Parathyroid adenoma (tissue), 2 donors: ENCODE measurements at regions not wholly inside any gene's neighbourhood (a gene's known extent, or its start where the extent isn't known, plus 50 kb on each side); places are given as distances from the start of the nearest gene placed in this dataset.

Experiments
- H2AFZ ChIP-seq: fragments of 300-600 bp; sonication (generic); one replicate; pipeline ENCODE4 v1.7.0; 2017; ENCODE audit warnings: antibody characterized with exemption, mild to moderate bottlenecking
- H3K27ac ChIP-seq: fragments of 300-600 bp; sonication (generic); one replicate; pipeline ENCODE4 v1.7.0; 2017
- H3K27me3 ChIP-seq: fragments of 300-600 bp; sonication (generic); one replicate; pipeline ENCODE4 v1.7.0; 2017; ENCODE audit warnings: low read length; ENCODE audit not compliant: control insufficient read depth, insufficient read depth
- H3K36me3 ChIP-seq: fragments of 300-600 bp; sonication (generic); one replicate; pipeline ENCODE4 v1.7.0; 2017; ENCODE audit warnings: low read length; ENCODE audit not compliant: control insufficient read depth, insufficient read depth
- H3K4me1 ChIP-seq: fragments of 300-600 bp; sonication (generic); one replicate; pipeline ENCODE4 v1.7.0; 2017; ENCODE audit warnings: control low read depth
- H3K4me2 ChIP-seq: fragments of 300-600 bp; sonication (generic); one replicate; pipeline ENCODE4 v1.7.0; 2017; ENCODE audit warnings: low read length
- H3K4me3 ChIP-seq: fragments of 300-600 bp; sonication (generic); one replicate; pipeline ENCODE4 v1.7.0; 2017; ENCODE audit warnings: low read depth, low read length
- H3K79me2 ChIP-seq: fragments of 300-600 bp; sonication (generic); one replicate; pipeline ENCODE4 v1.7.0; 2017; ENCODE audit warnings: control low read depth
- H3K9ac ChIP-seq: fragments of 300-600 bp; sonication (generic); one replicate; pipeline ENCODE4 v1.7.0; 2017; ENCODE audit warnings: mild to moderate bottlenecking
- H3K9me3 ChIP-seq: fragments of 300-600 bp; sonication (generic); one replicate; pipeline ENCODE4 v1.7.0; 2017; ENCODE audit warnings: low read length; ENCODE audit not compliant: control insufficient read depth
- CTCF ChIP-seq: fragments of 300-600 bp; sonication (generic); IDR thresholded peaks from one replicate; pipeline ENCODE4 v1.7.0; 2017; ENCODE audit warnings: antibody characterized with exemption, mild to moderate bottlenecking
- donor health status: primary hyperparathyroidism.

- H3K27ac ChIP-seq: no peak overlapping the region
- H2AFZ ChIP-seq: peak overlapping the region; percentile 94
- H3K4me1 ChIP-seq: no peaks in the 10 kb centered on the region
- H3K4me2 ChIP-seq: no peak overlapping the region
- no peak for TF ChIP-seq CTCF
- no peaks in the 10 kb centered on the region for H3K79me2 ChIP-seq
- H3K9me3 ChIP-seq: no peaks in the 10 kb centered on the region
- no peak overlapping the region for H3K9ac ChIP-seq
- no peak overlapping the region for H3K4me3 ChIP-seq
- H3K36me3 ChIP-seq: no peaks in the 10 kb centered on the region
- no peaks in the 10 kb centered on the region for H3K27me3 ChIP-seq
Observed at GRCh38 chr7:18087687-18088078, 60.0 kb upstream of the PRPS1L1 start.

- H2AFZ ChIP-seq: no peak overlapping the region
- no peaks in the 10 kb centered on the region for H3K27me3 ChIP-seq
- no peak overlapping the region for H3K27ac ChIP-seq
- no peak overlapping the region for H3K4me3 ChIP-seq
- H3K36me3 ChIP-seq: no peaks in the 10 kb centered on the region
- H3K79me2 ChIP-seq: no peaks in the 10 kb centered on the region
- no peak for TF ChIP-seq CTCF
- H3K9ac ChIP-seq: no peak overlapping the region
- no peaks in the 10 kb centered on the region for H3K9me3 ChIP-seq
- no peak overlapping the region for H3K4me2 ChIP-seq
- H3K4me1 ChIP-seq: no peaks in the 10 kb centered on the region
Observed at GRCh38 chr7:18096087-18096486, 68.4 kb upstream of the PRPS1L1 start.

- Histone ChIP-seq H3K4me3 (no peak overlapping the region), H2AFZ (no peak overlapping the region), H3K27ac (no peak overlapping the region), H3K79me2 (no peaks in the 10 kb centered on the region), H3K9me3 (no peaks in the 10 kb centered on the region), H3K36me3 (no peaks in the 10 kb centered on the region), H3K4me1 (no peaks in the 10 kb centered on the region), H3K4me2 (no peak overlapping the region), H3K27me3 (no peaks in the 10 kb centered on the region), H3K9ac (no peak overlapping the region)
- TF ChIP-seq CTCF: no peak
Observed at GRCh38 chr7:18102576-18102975, 74.9 kb upstream of the PRPS1L1 start.

GRCh38 chr7:18103436-18104218 is 76.0 kb upstream of the PRPS1L1 start:
- H3K4me1 ChIP-seq: no peaks in the 10 kb centered on the region
- no peaks in the 10 kb centered on the region for H3K9me3 ChIP-seq
- no peaks in the 10 kb centered on the region for H3K79me2 ChIP-seq
- no peak overlapping the region for H3K4me2 ChIP-seq
- H3K27me3 ChIP-seq: no peaks in the 10 kb centered on the region
- H3K36me3 ChIP-seq: no peaks in the 10 kb centered on the region
- H3K9ac ChIP-seq: no peak overlapping the region
- H3K27ac ChIP-seq: no peak overlapping the region
- TF ChIP-seq CTCF: no peak
- H2AFZ ChIP-seq: no peak overlapping the region
- H3K4me3 ChIP-seq: no peak overlapping the region

- Histone ChIP-seq H3K27me3 (no peaks in the 10 kb centered on the region), H3K27ac (no peak overlapping the region), H3K4me2 (no peak overlapping the region), H3K36me3 (no peaks in the 10 kb centered on the region), H2AFZ (no peak overlapping the region), H3K4me3 (no peak overlapping the region), H3K9me3 (no peaks in the 10 kb centered on the region), H3K9ac (no peak overlapping the region), H3K79me2 (no peaks in the 10 kb centered on the region), H3K4me1 (no peaks in the 10 kb centered on the region)
- no peak for TF ChIP-seq CTCF
Observed at GRCh38 chr7:18109762-18110161, 82.1 kb upstream of the PRPS1L1 start.
